ENCODE measurements at regions not wholly inside any gene's neighbourhood (a gene's known extent, or its start where the extent isn't known, plus 50 kb on each side); places are given as distances from the start of the nearest gene placed in this dataset.

GRCh38 chr12:14201291-14201690 lies 164.2 kb upstream of the ATF7IP start:
- TF ChIP-seq POLR2A (IDR thresholded peaks at IDR 0.05; ENCODE audit: low read length) (no peak), GATA1 (IDR thresholded peaks at IDR 0.05; ENCODE audit: low read depth, low read length) (no peak)
